Brain microvascular endothelial cell (primary cell): ENCODE measurements at regions not wholly inside any gene's neighbourhood (a gene's known extent, or its start where the extent isn't known, plus 50 kb on each side); places are given as distances from the start of the nearest gene placed in this dataset.

ENCODE experiments used
- DNase-seq: peaks from one replicate; pipeline ENCODE4 v3.0.0-alpha.2; 2020
- H3K27ac ChIP-seq: fragments of 250-450 bp; sonication (Bioruptor Pico); 2 replicates; pipeline ENCODE4 v1.5.1; 2020; ENCODE audit warnings: mild to moderate bottlenecking, moderate library complexity
- H3K27me3 ChIP-seq: fragments of 250-450 bp; sonication (Bioruptor Pico); replicated peaks from 2 replicates; pipeline ENCODE4 v1.5.1; 2020; ENCODE audit warnings: mild to moderate bottlenecking
- H3K36me3 ChIP-seq: fragments of 250-450 bp; sonication (Bioruptor Pico); replicated peaks from 2 replicates; pipeline ENCODE4 v1.5.1; 2020; ENCODE audit warnings: mild to moderate bottlenecking
- H3K4me3 ChIP-seq: 2 replicates; pipeline ENCODE4 v1.5.1; 2011; ENCODE audit warnings: low read depth, mild to moderate bottlenecking, control low read depth, low read length, moderate library complexity
- in situ Hi-C: cut with HindIII; loops from 2 replicates; pipeline ENCODE4 v1.10.0; 2017; ENCODE audit warnings: low sequenced_read_pairs, low pct_ligation_motif_present
- TF ChIP-seq, protein P1 (sequence below): IDR thresholded peaks from 2 replicates; pipeline ENCODE4 v1.5.1; 2011; ENCODE audit warnings: low read depth, mild to moderate bottlenecking, moderate library complexity, low read length, control low read depth, inconsistent platforms; ENCODE audit errors: missing control alignments

- no peaks in the 10 kb centered on the region for H3K36me3 ChIP-seq
- H3K27me3 ChIP-seq = no peaks in the 10 kb centered on the region
- no peak for DNase-seq
- TF ChIP-seq, protein P1, sequence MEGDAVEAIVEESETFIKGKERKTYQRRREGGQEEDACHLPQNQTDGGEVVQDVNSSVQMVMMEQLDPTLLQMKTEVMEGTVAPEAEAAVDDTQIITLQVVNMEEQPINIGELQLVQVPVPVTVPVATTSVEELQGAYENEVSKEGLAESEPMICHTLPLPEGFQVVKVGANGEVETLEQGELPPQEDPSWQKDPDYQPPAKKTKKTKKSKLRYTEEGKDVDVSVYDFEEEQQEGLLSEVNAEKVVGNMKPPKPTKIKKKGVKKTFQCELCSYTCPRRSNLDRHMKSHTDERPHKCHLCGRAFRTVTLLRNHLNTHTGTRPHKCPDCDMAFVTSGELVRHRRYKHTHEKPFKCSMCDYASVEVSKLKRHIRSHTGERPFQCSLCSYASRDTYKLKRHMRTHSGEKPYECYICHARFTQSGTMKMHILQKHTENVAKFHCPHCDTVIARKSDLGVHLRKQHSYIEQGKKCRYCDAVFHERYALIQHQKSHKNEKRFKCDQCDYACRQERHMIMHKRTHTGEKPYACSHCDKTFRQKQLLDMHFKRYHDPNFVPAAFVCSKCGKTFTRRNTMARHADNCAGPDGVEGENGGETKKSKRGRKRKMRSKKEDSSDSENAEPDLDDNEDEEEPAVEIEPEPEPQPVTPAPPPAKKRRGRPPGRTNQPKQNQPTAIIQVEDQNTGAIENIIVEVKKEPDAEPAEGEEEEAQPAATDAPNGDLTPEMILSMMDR = no peak
- in situ Hi-C loops = no loop called here
- H3K27ac ChIP-seq = no peak overlapping the region
- no peak overlapping the region for H3K4me3 ChIP-seq
Observed at GRCh38 chr9:101999441-101999840, 261.0 kb upstream of the GRIN3A start.

DNA sequence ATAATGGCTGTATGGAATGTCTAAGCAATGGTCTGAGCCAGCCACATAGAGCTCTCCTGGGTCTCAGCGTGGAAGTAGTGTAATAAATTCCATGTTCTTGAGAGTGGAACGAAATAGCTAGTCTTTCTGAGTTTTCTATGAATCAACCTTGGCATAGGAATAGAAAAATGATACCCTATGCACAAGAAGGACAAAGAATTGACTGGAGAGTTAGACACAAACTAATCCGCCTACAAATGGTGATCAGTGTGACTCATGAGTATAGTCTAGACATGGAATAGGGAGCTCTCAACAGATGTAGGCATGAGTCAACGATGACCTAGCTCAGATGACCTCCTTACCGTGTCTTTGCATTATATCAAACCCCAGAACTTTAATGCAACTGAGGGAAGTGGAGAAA, 256.8 kb upstream of the GRIN3A start:
- TF ChIP-seq, protein P1 = no peak
- peak overlapping the region; percentile 71 for H3K27ac ChIP-seq
- in situ Hi-C loops = no loop called here
- H3K27me3 ChIP-seq = no peaks in the 10 kb centered on the region
- DNase-seq = peak; percentile 93
- H3K4me3 ChIP-seq = no peak overlapping the region
- H3K36me3 ChIP-seq = no peaks in the 10 kb centered on the region

DNA sequence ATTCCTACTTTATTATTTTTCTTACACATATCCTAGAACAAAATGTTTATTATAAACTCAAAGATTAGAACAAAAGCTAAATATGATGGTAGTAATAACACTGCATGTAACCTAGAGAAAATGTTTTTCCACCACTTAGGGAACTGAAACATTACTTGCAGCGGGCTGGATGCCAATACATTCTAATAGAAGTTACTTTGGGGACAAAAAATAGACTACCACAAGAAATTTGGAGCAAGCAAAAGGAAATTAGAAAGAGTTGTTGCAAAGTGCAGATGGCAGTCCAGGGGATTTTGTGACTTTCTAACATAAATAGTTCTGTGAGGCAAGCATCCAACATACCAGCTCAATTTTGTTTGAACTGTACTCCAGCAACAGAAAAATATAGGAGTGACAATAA, 255.3 kb upstream of the GRIN3A start:
- no peaks in the 10 kb centered on the region for H3K27me3 ChIP-seq
- no peak for DNase-seq
- no peak overlapping the region for H3K27ac ChIP-seq
- TF ChIP-seq, protein P1 = no peak
- no peak overlapping the region for H3K4me3 ChIP-seq
- in situ Hi-C loops = no loop called here
- H3K36me3 ChIP-seq = no peaks in the 10 kb centered on the region

GRCh38 chr9:101991926-101992325, 253.5 kb upstream of the GRIN3A start:
- in situ Hi-C loops = no loop called here
- H3K27me3 ChIP-seq = no peaks in the 10 kb centered on the region
- TF ChIP-seq, protein P1 = no peak
- no peak overlapping the region for H3K27ac ChIP-seq
- DNase-seq = no peak
- no peak overlapping the region for H3K4me3 ChIP-seq
- H3K36me3 ChIP-seq = no peaks in the 10 kb centered on the region

DNA sequence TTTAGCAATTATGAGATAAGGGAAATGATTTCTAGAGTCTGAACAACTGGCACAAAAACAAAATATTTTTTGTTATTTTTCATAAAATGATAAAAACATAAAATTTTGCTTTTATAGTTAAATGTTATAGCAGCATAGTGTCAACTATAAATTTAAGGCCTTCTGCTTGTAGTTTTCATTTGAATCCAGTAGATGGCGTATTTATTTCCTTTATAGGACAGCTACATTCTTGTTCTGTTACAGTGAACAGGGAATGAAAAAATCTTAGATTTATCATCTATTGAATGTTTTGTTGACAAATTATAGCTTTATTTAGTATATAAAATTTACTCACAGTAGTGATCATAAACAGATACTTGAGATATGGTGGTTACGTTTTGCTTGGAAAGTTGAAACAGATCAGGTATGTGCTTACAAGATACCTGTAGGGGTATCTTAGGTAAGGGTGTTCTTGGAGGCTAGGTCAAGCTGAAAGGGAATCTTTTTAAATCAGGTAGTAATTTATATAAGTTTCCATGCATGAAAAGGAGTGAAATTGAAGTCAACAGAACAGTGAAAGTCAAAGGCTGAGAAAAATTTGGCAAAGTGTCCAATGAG, 239.3 kb upstream of the GRIN3A start:
- Histone ChIP-seq H3K36me3 (no peaks in the 10 kb centered on the region), H3K27ac (no peak overlapping the region), H3K4me3 (no peak overlapping the region), H3K27me3 (no peaks in the 10 kb centered on the region)
- DNase-seq = no peak
- TF ChIP-seq, protein P1 = peak; percentile 25
- in situ Hi-C loops = no loop called here

DNA sequence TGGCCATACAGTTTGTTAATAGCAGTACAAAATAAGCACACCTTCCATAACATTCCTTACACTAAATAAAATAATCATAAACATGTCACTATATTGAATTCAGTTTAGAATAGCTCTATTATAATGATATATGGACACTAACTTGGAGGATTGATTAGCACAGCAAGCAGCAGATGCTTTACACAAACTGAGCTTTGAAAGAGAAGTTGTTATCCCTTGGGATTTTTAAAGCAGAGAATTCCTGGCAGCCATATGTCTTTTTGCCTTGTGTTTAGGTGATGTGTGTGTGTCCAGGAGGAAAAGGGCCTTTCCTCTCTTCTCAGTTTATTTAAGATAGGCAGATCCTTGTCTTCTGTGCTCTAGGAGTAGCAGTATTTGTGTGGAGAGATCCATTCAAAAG, 232.2 kb upstream of the GRIN3A start:
- in situ Hi-C loops = no loop called here
- no peak for DNase-seq
- H3K27ac ChIP-seq = no peak overlapping the region

More for the DNA sequence above, 232.2 kb upstream of the GRIN3A start:
- Histone ChIP-seq H3K36me3 (no peaks in the 10 kb centered on the region), H3K27me3 (no peaks in the 10 kb centered on the region), H3K4me3 (no peak overlapping the region)
- TF ChIP-seq, protein P1 = no peak
